ENCODE measurements at regions not wholly inside any gene's neighbourhood (a gene's known extent, or its start where the extent isn't known, plus 50 kb on each side); places are given as distances from the start of the nearest gene placed in this dataset.

- no peak for TF ChIP-seq EZH2 (IDR thresholded peaks at IDR 0.05; ENCODE audit: insufficient read depth, poor library complexity, severe bottlenecking)
- TF ChIP-seq EZH2phosphoT487 (IDR thresholded peaks at IDR 0.05; ENCODE audit: insufficient read depth, low read depth) = no peak
Observed at GRCh38 chrX:150258463-150259430, 104.4 kb upstream of the MAMLD1 start.
